IPS-18a (cell line): ENCODE measurements at regions not wholly inside any gene's neighbourhood (a gene's known extent, or its start where the extent isn't known, plus 50 kb on each side); places are given as distances from the start of the nearest gene placed in this dataset.

Experiments
- H3K27ac ChIP-seq: one replicate; pipeline ENCODE4 v1.5.1; 2013; ENCODE audit warnings: low read length
- H3K27me3 ChIP-seq: one replicate; pipeline ENCODE4 v1.6.1; 2013; ENCODE audit warnings: mild to moderate bottlenecking, low read length; ENCODE audit not compliant: control insufficient read depth, insufficient read depth
- H3K36me3 ChIP-seq: one replicate; pipeline ENCODE4 v1.6.1; 2013; ENCODE audit warnings: low read depth, low read length; ENCODE audit not compliant: control insufficient read depth
- H3K4me1 ChIP-seq: one replicate; pipeline ENCODE4 v1.6.1; 2013; ENCODE audit warnings: low read depth, low read length; ENCODE audit not compliant: control insufficient read depth
- H3K4me3 ChIP-seq: one replicate; pipeline ENCODE4 v1.5.1; 2013; ENCODE audit warnings: low read length
- H3K9ac ChIP-seq: one replicate; pipeline ENCODE4 v1.6.1; 2013; ENCODE audit warnings: mild to moderate bottlenecking, low read length, moderate library complexity
- H3K9me3 ChIP-seq: one replicate; pipeline ENCODE4 v1.6.1; 2013; ENCODE audit warnings: low read depth, low read length; ENCODE audit not compliant: control insufficient read depth

GRCh38 chr16:79850348-79850747 lies 249.8 kb upstream of the MAF start:
- Histone ChIP-seq H3K4me1 (no peaks in the 10 kb centered on the region), H3K27ac (no peak overlapping the region), H3K9me3 (peaks cover 5% of the 10 kb centered on the region), H3K9ac (no peak overlapping the region), H3K36me3 (no peaks in the 10 kb centered on the region), H3K27me3 (no peaks in the 10 kb centered on the region), H3K4me3 (no peak overlapping the region)

- no peak overlapping the region for H3K4me3 ChIP-seq
- no peaks in the 10 kb centered on the region for H3K27me3 ChIP-seq
- no peaks in the 10 kb centered on the region for H3K9me3 ChIP-seq
- no peaks in the 10 kb centered on the region for H3K4me1 ChIP-seq
- H3K36me3 ChIP-seq, result no peaks in the 10 kb centered on the region
- no peak overlapping the region for H3K9ac ChIP-seq
- no peak overlapping the region for H3K27ac ChIP-seq
Measured at GRCh38 chr16:79849119-79849518, 248.6 kb upstream of the MAF start.

GRCh38 chr16:79848719-79849118 lies 248.2 kb upstream of the MAF start:
- Histone ChIP-seq H3K4me1 (no peaks in the 10 kb centered on the region), H3K27ac (no peak overlapping the region), H3K9ac (no peak overlapping the region)

GRCh38 chr16:79847569-79847968 lies 247.0 kb upstream of the MAF start:
- H3K27ac ChIP-seq, result no peak overlapping the region
- no peaks in the 10 kb centered on the region for H3K9me3 ChIP-seq
- H3K9ac ChIP-seq, result no peak overlapping the region
- H3K27me3 ChIP-seq, result no peaks in the 10 kb centered on the region
- H3K4me3 ChIP-seq, result no peak overlapping the region
- H3K36me3 ChIP-seq, result no peaks in the 10 kb centered on the region
- H3K4me1 ChIP-seq, result no peaks in the 10 kb centered on the region

More at GRCh38 chr16:79848719-79849118, 248.2 kb upstream of the MAF start:
- no peaks in the 10 kb centered on the region for H3K9me3 ChIP-seq
- no peak overlapping the region for H3K4me3 ChIP-seq
- no peaks in the 10 kb centered on the region for H3K27me3 ChIP-seq
- no peaks in the 10 kb centered on the region for H3K36me3 ChIP-seq

GRCh38 chr16:79847101-79847500 lies 246.6 kb upstream of the MAF start:
- no peak overlapping the region for H3K27ac ChIP-seq
- no peak overlapping the region for H3K9ac ChIP-seq
- H3K4me3 ChIP-seq, result no peak overlapping the region
- no peaks in the 10 kb centered on the region for H3K27me3 ChIP-seq
- no peaks in the 10 kb centered on the region for H3K9me3 ChIP-seq
- H3K4me1 ChIP-seq, result no peaks in the 10 kb centered on the region
- H3K36me3 ChIP-seq, result no peaks in the 10 kb centered on the region

GRCh38 chr16:79845734-79846135 lies 245.2 kb upstream of the MAF start:
- H3K9me3 ChIP-seq, result no peaks in the 10 kb centered on the region
- H3K9ac ChIP-seq, result no peak overlapping the region
- H3K27ac ChIP-seq, result no peak overlapping the region
- H3K36me3 ChIP-seq, result no peaks in the 10 kb centered on the region
- no peaks in the 10 kb centered on the region for H3K27me3 ChIP-seq
- no peak overlapping the region for H3K4me3 ChIP-seq
- no peaks in the 10 kb centered on the region for H3K4me1 ChIP-seq

GRCh38 chr16:79845033-79845733 lies 244.6 kb upstream of the MAF start:
- no peaks in the 10 kb centered on the region for H3K4me1 ChIP-seq
- no peaks in the 10 kb centered on the region for H3K36me3 ChIP-seq
- H3K27me3 ChIP-seq, result no peaks in the 10 kb centered on the region
- H3K4me3 ChIP-seq, result no peak overlapping the region
- no peak overlapping the region for H3K27ac ChIP-seq
- no peaks in the 10 kb centered on the region for H3K9me3 ChIP-seq
- H3K9ac ChIP-seq, result no peak overlapping the region

GRCh38 chr16:79844603-79845002 lies 244.1 kb upstream of the MAF start:
- no peaks in the 10 kb centered on the region for H3K27me3 ChIP-seq
- H3K9me3 ChIP-seq, result no peaks in the 10 kb centered on the region
- no peak overlapping the region for H3K27ac ChIP-seq
- no peaks in the 10 kb centered on the region for H3K36me3 ChIP-seq
- H3K4me1 ChIP-seq, result no peaks in the 10 kb centered on the region
- no peak overlapping the region for H3K9ac ChIP-seq
- H3K4me3 ChIP-seq, result no peak overlapping the region

GRCh38 chr16:79843631-79844043 lies 243.1 kb upstream of the MAF start:
- H3K9me3 ChIP-seq, result no peaks in the 10 kb centered on the region
- no peak overlapping the region for H3K27ac ChIP-seq
- no peak overlapping the region for H3K4me3 ChIP-seq
- no peaks in the 10 kb centered on the region for H3K36me3 ChIP-seq
- H3K9ac ChIP-seq, result no peak overlapping the region
- H3K27me3 ChIP-seq, result no peaks in the 10 kb centered on the region
- no peaks in the 10 kb centered on the region for H3K4me1 ChIP-seq

GRCh38 chr16:79843145-79843544 lies 242.6 kb upstream of the MAF start:
- Histone ChIP-seq H3K27me3 (no peaks in the 10 kb centered on the region), H3K36me3 (no peaks in the 10 kb centered on the region), H3K4me1 (no peaks in the 10 kb centered on the region), H3K27ac (no peak overlapping the region), H3K4me3 (no peak overlapping the region), H3K9me3 (no peaks in the 10 kb centered on the region), H3K9ac (no peak overlapping the region)

GRCh38 chr16:79842197-79842596 lies 241.7 kb upstream of the MAF start:
- Histone ChIP-seq H3K27ac (no peak overlapping the region), H3K4me1 (no peaks in the 10 kb centered on the region), H3K4me3 (no peak overlapping the region), H3K27me3 (no peaks in the 10 kb centered on the region), H3K9me3 (no peaks in the 10 kb centered on the region), H3K9ac (no peak overlapping the region), H3K36me3 (no peaks in the 10 kb centered on the region)
